GM20000 (cell line): ENCODE measurements at regions not wholly inside any gene's neighbourhood (a gene's known extent, or its start where the extent isn't known, plus 50 kb on each side); places are given as distances from the start of the nearest gene placed in this dataset.

Source experiments
- DNase-seq: peaks from one replicate; pipeline ENCODE4 v3.0.0; 2012; ENCODE audit warnings: low spot score
- CTCF ChIP-seq: IDR thresholded peaks from 2 replicates; pipeline ENCODE4 v1.5.1; 2012; ENCODE audit warnings: mild to moderate bottlenecking, control low read depth; ENCODE audit errors: extremely low read depth, missing control alignments

- no peak for TF ChIP-seq CTCF
These were observed 594.9 kb downstream of the TECRL start for GRCh38 chr4:63814171-63814964.

GRCh38 chr4:63799166-63799565 is 610.1 kb downstream of the TECRL start:
- DNase-seq = no peak
- TF ChIP-seq CTCF = no peak

More at GRCh38 chr4:63814171-63814964, 594.9 kb downstream of the TECRL start:
- no peak for DNase-seq

- DNase-seq = no peak
- TF ChIP-seq CTCF = no peak
These were observed 613.9 kb downstream of the TECRL start for GRCh38 chr4:63795301-63795700.

- TF ChIP-seq CTCF = no peak
These were observed 618.9 kb downstream of the TECRL start for GRCh38 chr4:63790377-63790776.

GRCh38 chr4:63788271-63788670 is 621.0 kb downstream of the TECRL start:
- no peak for DNase-seq
- TF ChIP-seq CTCF = no peak

More at GRCh38 chr4:63790377-63790776, 618.9 kb downstream of the TECRL start:
- DNase-seq = no peak

- no peak for DNase-seq
- TF ChIP-seq CTCF = no peak
These were observed 621.9 kb downstream of the TECRL start for GRCh38 chr4:63787326-63787725.

- no peak for TF ChIP-seq CTCF
- DNase-seq = no peak
These were observed 623.1 kb downstream of the TECRL start for GRCh38 chr4:63786171-63786570.
